Bronchial epithelial cell (primary cell): ENCODE measurements at regions not wholly inside any gene's neighbourhood (a gene's known extent, or its start where the extent isn't known, plus 50 kb on each side); places are given as distances from the start of the nearest gene placed in this dataset.

Experiments
- DNase-seq: peaks from one replicate; pipeline ENCODE4 v3.0.0-alpha.2; 2010; ENCODE audit warnings: low read depth
- FAIRE-seq: peaks from 2 replicates; lab custom pipeline; 2011; peaks lifted over from hg19 to GRCh38; lab: Jason Lieb, UNC
- H3K27me3 ChIP-seq: 2 replicates; pipeline ENCODE4 v1.5.1; 2011; ENCODE audit warnings: low read length; ENCODE audit not compliant: control insufficient read depth, insufficient read depth
- H3K36me3 ChIP-seq: 2 replicates; pipeline ENCODE4 v1.5.1; 2011; ENCODE audit warnings: low read length; ENCODE audit not compliant: control insufficient read depth, insufficient read depth
- H3K4me3 ChIP-seq: 2 replicates; pipeline ENCODE4 v1.5.1; 2011; ENCODE audit warnings: mild to moderate bottlenecking, low read depth, low read length, control low read depth
- TF ChIP-seq, protein P1 (sequence below): IDR thresholded peaks from 2 replicates; pipeline ENCODE4 v1.5.1; 2011; ENCODE audit warnings: mild to moderate bottlenecking, moderate library complexity, low read length, control low read depth, inconsistent platforms; ENCODE audit not compliant: insufficient read depth, severe bottlenecking

DNA sequence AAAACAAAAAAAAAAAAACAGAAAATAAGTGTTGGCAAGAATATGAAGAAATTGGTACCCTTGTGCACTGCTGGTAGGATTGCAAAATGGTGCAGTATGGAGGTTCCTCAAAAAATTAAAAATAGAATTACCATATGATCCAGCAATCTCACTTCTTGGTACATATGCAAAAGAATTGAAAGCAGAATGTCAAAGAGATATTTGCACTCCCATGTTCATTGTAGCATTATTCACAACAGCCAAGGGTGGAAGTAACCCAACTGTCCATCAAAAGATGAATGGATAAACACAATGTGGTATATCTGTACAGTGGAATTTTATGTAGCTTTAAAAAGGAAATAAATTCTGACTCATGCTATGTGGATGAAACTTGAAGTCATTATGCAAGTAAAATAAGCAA, 72.8 kb upstream of the POU3F3 start:
- Histone ChIP-seq H3K27me3 (no peaks in the 10 kb centered on the region), H3K36me3 (no peaks in the 10 kb centered on the region), H3K4me3 (no peak overlapping the region)
- FAIRE-seq, result no peak
- TF ChIP-seq, protein P1, sequence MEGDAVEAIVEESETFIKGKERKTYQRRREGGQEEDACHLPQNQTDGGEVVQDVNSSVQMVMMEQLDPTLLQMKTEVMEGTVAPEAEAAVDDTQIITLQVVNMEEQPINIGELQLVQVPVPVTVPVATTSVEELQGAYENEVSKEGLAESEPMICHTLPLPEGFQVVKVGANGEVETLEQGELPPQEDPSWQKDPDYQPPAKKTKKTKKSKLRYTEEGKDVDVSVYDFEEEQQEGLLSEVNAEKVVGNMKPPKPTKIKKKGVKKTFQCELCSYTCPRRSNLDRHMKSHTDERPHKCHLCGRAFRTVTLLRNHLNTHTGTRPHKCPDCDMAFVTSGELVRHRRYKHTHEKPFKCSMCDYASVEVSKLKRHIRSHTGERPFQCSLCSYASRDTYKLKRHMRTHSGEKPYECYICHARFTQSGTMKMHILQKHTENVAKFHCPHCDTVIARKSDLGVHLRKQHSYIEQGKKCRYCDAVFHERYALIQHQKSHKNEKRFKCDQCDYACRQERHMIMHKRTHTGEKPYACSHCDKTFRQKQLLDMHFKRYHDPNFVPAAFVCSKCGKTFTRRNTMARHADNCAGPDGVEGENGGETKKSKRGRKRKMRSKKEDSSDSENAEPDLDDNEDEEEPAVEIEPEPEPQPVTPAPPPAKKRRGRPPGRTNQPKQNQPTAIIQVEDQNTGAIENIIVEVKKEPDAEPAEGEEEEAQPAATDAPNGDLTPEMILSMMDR, result no peak
- DNase-seq, result no peak

DNA sequence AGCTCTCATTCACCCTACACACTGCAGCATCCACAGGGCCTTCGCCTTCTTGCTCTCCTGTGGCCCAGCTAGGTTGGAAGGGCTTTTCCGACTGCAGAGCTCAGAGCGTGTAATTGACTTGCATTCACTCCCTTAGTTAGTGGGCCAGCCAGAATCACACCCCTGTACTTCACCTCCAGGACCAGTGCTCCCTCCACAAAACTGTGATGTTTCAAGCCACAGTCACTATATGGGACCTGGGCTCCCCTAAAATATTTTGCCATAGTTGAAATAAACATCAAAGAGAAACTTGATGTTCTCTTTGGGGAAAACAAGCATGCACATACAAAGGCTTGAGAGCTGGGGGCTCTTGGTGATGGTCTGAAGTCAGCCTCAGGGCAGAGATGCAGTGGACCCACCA, 69.7 kb upstream of the POU3F3 start:
- TF ChIP-seq, protein P1, result no peak
- Histone ChIP-seq H3K36me3 (no peaks in the 10 kb centered on the region), H3K4me3 (no peak overlapping the region), H3K27me3 (no peaks in the 10 kb centered on the region)
- DNase-seq (no peak), FAIRE-seq (no peak)

DNA sequence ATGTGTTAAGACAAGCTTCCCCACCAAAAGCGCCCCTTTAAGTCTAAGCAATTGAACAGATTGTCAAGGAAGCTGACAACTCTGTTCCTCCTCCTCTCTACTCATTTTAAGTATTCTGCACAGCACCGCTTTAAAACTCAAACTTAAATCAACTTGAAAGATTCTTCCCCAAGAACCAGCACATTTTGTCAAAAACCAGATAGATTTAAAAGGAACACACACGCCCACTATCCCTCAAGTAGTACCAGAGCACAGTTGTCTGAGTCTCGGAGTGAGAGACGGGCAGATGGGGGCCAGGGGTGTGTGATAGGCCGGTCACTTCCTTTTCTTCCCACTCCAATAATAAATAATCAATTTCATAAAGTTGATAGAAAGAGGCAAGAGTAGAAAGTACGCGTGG, 67.7 kb upstream of the POU3F3 start:
- H3K36me3 ChIP-seq, result no peaks in the 10 kb centered on the region
- no peak overlapping the region for H3K4me3 ChIP-seq
- no peak for DNase-seq
- TF ChIP-seq, protein P1, result no peak
- FAIRE-seq, result no peak
- no peaks in the 10 kb centered on the region for H3K27me3 ChIP-seq

DNA sequence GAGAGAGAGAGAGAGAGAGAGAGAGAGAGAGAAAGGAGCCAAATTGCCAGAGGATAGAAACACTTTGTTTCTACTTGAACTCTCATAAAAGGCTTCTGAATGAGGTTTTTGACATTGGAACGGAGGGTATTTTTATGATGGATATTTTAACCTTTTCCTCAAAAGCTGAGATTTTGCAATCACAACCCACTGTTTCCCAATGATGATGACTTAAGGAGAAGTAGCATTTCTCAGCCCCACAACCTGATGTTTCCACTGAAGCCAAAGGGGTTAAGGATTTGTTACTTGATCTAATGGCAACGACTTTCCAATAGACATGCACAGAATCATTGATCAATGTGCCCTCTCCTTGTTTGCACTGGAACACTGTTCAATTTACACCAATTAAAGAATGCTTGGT, 67.1 kb upstream of the POU3F3 start:
- Histone ChIP-seq H3K4me3 (no peak overlapping the region), H3K36me3 (no peaks in the 10 kb centered on the region), H3K27me3 (no peaks in the 10 kb centered on the region)
- DNase-seq, result no peak
- FAIRE-seq, result no peak
- TF ChIP-seq, protein P1, result no peak

DNA sequence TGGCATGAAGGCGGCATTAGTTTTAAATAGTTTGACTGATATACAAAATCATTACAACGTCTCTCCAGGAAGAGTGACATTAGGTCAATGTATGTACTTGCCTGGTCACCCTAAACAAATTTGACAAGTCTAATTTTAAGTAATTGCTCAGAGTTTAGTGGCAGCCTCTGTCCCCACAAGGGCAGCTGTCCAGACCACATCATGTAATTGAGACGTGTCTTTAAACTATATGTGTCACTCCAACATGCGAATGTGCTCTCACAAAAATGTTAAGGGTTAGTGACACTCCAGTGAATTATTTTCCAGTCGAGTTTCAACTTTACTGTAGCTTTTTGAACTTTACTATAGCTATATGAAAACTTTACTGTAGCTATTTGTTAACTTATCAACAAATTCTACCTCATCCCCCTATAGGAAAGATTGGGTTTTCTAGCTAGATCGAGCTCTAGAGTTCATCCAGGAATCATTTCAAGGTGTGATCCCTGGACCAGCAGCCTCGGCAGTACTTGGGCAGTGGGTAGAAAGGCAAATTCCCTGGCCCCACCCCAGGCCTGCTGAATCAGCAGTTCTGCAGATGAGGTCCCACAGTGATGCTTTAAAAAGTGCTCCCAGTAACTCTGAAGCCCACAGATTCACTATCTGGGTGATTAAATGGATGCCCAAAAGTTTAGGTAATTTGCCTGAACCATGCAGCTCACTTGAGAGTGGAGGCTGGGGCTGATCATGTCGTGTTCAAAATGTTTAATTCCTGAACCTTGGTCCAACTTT, 66.4 kb upstream of the POU3F3 start:
- no peak for DNase-seq

More for the DNA sequence above, 66.4 kb upstream of the POU3F3 start:
- no peak overlapping the region for H3K4me3 ChIP-seq
- TF ChIP-seq, protein P1, result no peak
- FAIRE-seq, result no peak
- H3K36me3 ChIP-seq, result no peaks in the 10 kb centered on the region
- no peaks in the 10 kb centered on the region for H3K27me3 ChIP-seq
